ENCODE measurements at regions not wholly inside any gene's neighbourhood (a gene's known extent, or its start where the extent isn't known, plus 50 kb on each side); places are given as distances from the start of the nearest gene placed in this dataset.

GRCh38 chr21:35573472-35574374 is 486.6 kb downstream of the SETD4 start:
- no peaks in the 10 kb centered on the region for H3K4me1 ChIP-seq (ENCODE audit: control insufficient read depth, insufficient read depth, low read length)
- no peaks in the 10 kb centered on the region for H3K36me3 ChIP-seq (ENCODE audit: control insufficient read depth in 2 of 2, insufficient read depth in 2 of 2, low read length in 2 of 2)
- no peaks in the 10 kb centered on the region for H3K9me3 ChIP-seq (ENCODE audit: control insufficient read depth in 2 of 2, low read length in 2 of 2)
- H3K27ac ChIP-seq (ENCODE audit: low read length), result no peak overlapping the region
- H3K4me3 ChIP-seq (ENCODE audit: low read length in 2 of 2), result no peak overlapping the region
- no peak overlapping the region for H3K9ac ChIP-seq (ENCODE audit: low read length in 2 of 2)
- H3K27me3 ChIP-seq (ENCODE audit: control insufficient read depth in 1 of 2, insufficient read depth in 2 of 2, low read length in 2 of 2), result peaks cover 0 to 2% of the 10 kb centered on the region in 2 donors

GRCh38 chr21:35571910-35572309 is 488.4 kb downstream of the SETD4 start:
- H3K36me3 ChIP-seq (ENCODE audit: control insufficient read depth in 2 of 2, insufficient read depth in 2 of 2, low read length in 2 of 2), result no peaks in the 10 kb centered on the region
- peaks cover 0 to 2% of the 10 kb centered on the region in 2 donors for H3K27me3 ChIP-seq (ENCODE audit: control insufficient read depth in 1 of 2, insufficient read depth in 2 of 2, low read length in 2 of 2)
- H3K4me1 ChIP-seq (ENCODE audit: control insufficient read depth, insufficient read depth, low read length), result no peaks in the 10 kb centered on the region
- no peak overlapping the region for H3K4me3 ChIP-seq (ENCODE audit: low read length in 2 of 2)
- no peak overlapping the region for H3K27ac ChIP-seq (ENCODE audit: low read length)
- no peak overlapping the region for H3K9ac ChIP-seq (ENCODE audit: low read length in 2 of 2)
- peaks cover 0 to 3% of the 10 kb centered on the region in 2 donors for H3K9me3 ChIP-seq (ENCODE audit: control insufficient read depth in 2 of 2, low read length in 2 of 2)

GRCh38 chr21:35568643-35569042 is 491.7 kb downstream of the SETD4 start:
- Histone ChIP-seq H3K36me3 (ENCODE audit: control insufficient read depth in 2 of 2, insufficient read depth in 2 of 2, low read length in 2 of 2) (no peaks in the 10 kb centered on the region), H3K4me1 (ENCODE audit: control insufficient read depth, insufficient read depth, low read length) (no peaks in the 10 kb centered on the region), H3K27me3 (ENCODE audit: control insufficient read depth in 1 of 2, insufficient read depth in 2 of 2, low read length in 2 of 2) (no peaks in the 10 kb centered on the region), H3K9me3 (ENCODE audit: control insufficient read depth in 2 of 2, low read length in 2 of 2) (peaks cover 0 to 5% of the 10 kb centered on the region in 2 donors), H3K27ac (ENCODE audit: low read length) (no peak overlapping the region), H3K4me3 (ENCODE audit: low read length in 2 of 2) (no peak overlapping the region), H3K9ac (ENCODE audit: low read length in 2 of 2) (no peak overlapping the region)

- Histone ChIP-seq H3K4me3 (ENCODE audit: low read length in 2 of 2) (no peak overlapping the region), H3K27ac (ENCODE audit: low read length) (no peak overlapping the region), H3K27me3 (ENCODE audit: control insufficient read depth in 1 of 2, insufficient read depth in 2 of 2, low read length in 2 of 2) (no peaks in the 10 kb centered on the region), H3K9ac (ENCODE audit: low read length in 2 of 2) (no peak overlapping the region), H3K4me1 (ENCODE audit: control insufficient read depth, insufficient read depth, low read length) (no peaks in the 10 kb centered on the region), H3K9me3 (ENCODE audit: control insufficient read depth in 2 of 2, low read length in 2 of 2) (peaks cover 0 to 5% of the 10 kb centered on the region in 2 donors), H3K36me3 (ENCODE audit: control insufficient read depth in 2 of 2, insufficient read depth in 2 of 2, low read length in 2 of 2) (no peaks in the 10 kb centered on the region)
Observed at GRCh38 chr21:35566874-35567273, 493.5 kb downstream of the SETD4 start.

GRCh38 chr21:35565204-35565611 is 495.1 kb downstream of the SETD4 start:
- Histone ChIP-seq H3K27ac (ENCODE audit: low read length) (no peak overlapping the region), H3K4me1 (ENCODE audit: control insufficient read depth, insufficient read depth, low read length) (no peaks in the 10 kb centered on the region), H3K9ac (ENCODE audit: low read length in 2 of 2) (no peak overlapping the region), H3K36me3 (ENCODE audit: control insufficient read depth in 2 of 2, insufficient read depth in 2 of 2, low read length in 2 of 2) (no peaks in the 10 kb centered on the region), H3K27me3 (ENCODE audit: control insufficient read depth in 1 of 2, insufficient read depth in 2 of 2, low read length in 2 of 2) (peaks cover 0 to 3% of the 10 kb centered on the region in 2 donors), H3K9me3 (ENCODE audit: control insufficient read depth in 2 of 2, low read length in 2 of 2) (peaks cover 0 to 5% of the 10 kb centered on the region in 2 donors), H3K4me3 (ENCODE audit: low read length in 2 of 2) (no peak overlapping the region)

- Histone ChIP-seq H3K27me3 (ENCODE audit: control insufficient read depth in 1 of 2, insufficient read depth in 2 of 2, low read length in 2 of 2) (peaks cover 0 to 3% of the 10 kb centered on the region in 2 donors), H3K9ac (ENCODE audit: low read length in 2 of 2) (no peak overlapping the region), H3K36me3 (ENCODE audit: control insufficient read depth in 2 of 2, insufficient read depth in 2 of 2, low read length in 2 of 2) (no peaks in the 10 kb centered on the region), H3K27ac (ENCODE audit: low read length) (no peak overlapping the region), H3K4me3 (ENCODE audit: low read length in 2 of 2) (no peak overlapping the region), H3K4me1 (ENCODE audit: control insufficient read depth, insufficient read depth, low read length) (no peaks in the 10 kb centered on the region), H3K9me3 (ENCODE audit: control insufficient read depth in 2 of 2, low read length in 2 of 2) (peaks cover 0 to 5% of the 10 kb centered on the region in 2 donors)
Observed at GRCh38 chr21:35563885-35564451, 496.4 kb downstream of the SETD4 start.

- no peak overlapping the region for H3K9ac ChIP-seq (ENCODE audit: low read length in 2 of 2)
- no peaks in the 10 kb centered on the region for H3K36me3 ChIP-seq (ENCODE audit: control insufficient read depth in 2 of 2, insufficient read depth in 2 of 2, low read length in 2 of 2)
- H3K27me3 ChIP-seq (ENCODE audit: control insufficient read depth in 1 of 2, insufficient read depth in 2 of 2, low read length in 2 of 2), result peaks cover 0 to 3% of the 10 kb centered on the region in 2 donors
- no peak overlapping the region for H3K4me3 ChIP-seq (ENCODE audit: low read length in 2 of 2)
- no peak overlapping the region for H3K27ac ChIP-seq (ENCODE audit: low read length)
- peaks cover 0 to 5% of the 10 kb centered on the region in 2 donors for H3K9me3 ChIP-seq (ENCODE audit: control insufficient read depth in 2 of 2, low read length in 2 of 2)
- no peaks in the 10 kb centered on the region for H3K4me1 ChIP-seq (ENCODE audit: control insufficient read depth, insufficient read depth, low read length)
Observed at GRCh38 chr21:35562876-35563275, 497.4 kb downstream of the SETD4 start.

- H3K9ac ChIP-seq (ENCODE audit: low read length in 2 of 2), result no peak overlapping the region
- H3K4me1 ChIP-seq (ENCODE audit: control insufficient read depth, insufficient read depth, low read length), result no peaks in the 10 kb centered on the region
- peaks cover 0 to 3% of the 10 kb centered on the region in 2 donors for H3K27me3 ChIP-seq (ENCODE audit: control insufficient read depth in 1 of 2, insufficient read depth in 2 of 2, low read length in 2 of 2)
- no peaks in the 10 kb centered on the region for H3K36me3 ChIP-seq (ENCODE audit: control insufficient read depth in 2 of 2, insufficient read depth in 2 of 2, low read length in 2 of 2)
- no peak overlapping the region for H3K27ac ChIP-seq (ENCODE audit: low read length)
- H3K9me3 ChIP-seq (ENCODE audit: control insufficient read depth in 2 of 2, low read length in 2 of 2), result no peaks in the 10 kb centered on the region
- H3K4me3 ChIP-seq (ENCODE audit: low read length in 2 of 2), result no peak overlapping the region
Observed at GRCh38 chr21:35561116-35561515, 499.2 kb downstream of the SETD4 start.

GRCh38 chr21:35559829-35560225 is 500.5 kb downstream of the SETD4 start:
- Histone ChIP-seq H3K4me3 (ENCODE audit: low read length in 2 of 2) (no peak overlapping the region), H3K27me3 (ENCODE audit: control insufficient read depth in 1 of 2, insufficient read depth in 2 of 2, low read length in 2 of 2) (peaks cover 0 to 3% of the 10 kb centered on the region in 2 donors), H3K9me3 (ENCODE audit: control insufficient read depth in 2 of 2, low read length in 2 of 2) (no peaks in the 10 kb centered on the region), H3K9ac (ENCODE audit: low read length in 2 of 2) (no peak overlapping the region), H3K36me3 (ENCODE audit: control insufficient read depth in 2 of 2, insufficient read depth in 2 of 2, low read length in 2 of 2) (no peaks in the 10 kb centered on the region), H3K27ac (ENCODE audit: low read length) (no peak overlapping the region), H3K4me1 (ENCODE audit: control insufficient read depth, insufficient read depth, low read length) (no peaks in the 10 kb centered on the region)

- H3K9me3 ChIP-seq (ENCODE audit: control insufficient read depth in 2 of 2, low read length in 2 of 2), result no peaks in the 10 kb centered on the region
- H3K36me3 ChIP-seq (ENCODE audit: control insufficient read depth in 2 of 2, insufficient read depth in 2 of 2, low read length in 2 of 2), result no peaks in the 10 kb centered on the region
- H3K27ac ChIP-seq (ENCODE audit: low read length), result no peak overlapping the region
- H3K4me1 ChIP-seq (ENCODE audit: control insufficient read depth, insufficient read depth, low read length), result no peaks in the 10 kb centered on the region
- H3K4me3 ChIP-seq (ENCODE audit: low read length in 2 of 2), result no peak overlapping the region
- H3K27me3 ChIP-seq (ENCODE audit: control insufficient read depth in 1 of 2, insufficient read depth in 2 of 2, low read length in 2 of 2), result peaks cover 0 to 3% of the 10 kb centered on the region in 2 donors
- H3K9ac ChIP-seq (ENCODE audit: low read length in 2 of 2), result no peak overlapping the region
Observed at GRCh38 chr21:35559128-35559828, 501.0 kb downstream of the SETD4 start.
